H1 (cell line): ENCODE measurements at regions not wholly inside any gene's neighbourhood (a gene's known extent, or its start where the extent isn't known, plus 50 kb on each side); places are given as distances from the start of the nearest gene placed in this dataset.

Source experiments
- NANOG ChIP-seq: IDR thresholded peaks from 2 replicates; pipeline ENCODE4 v1.6.1; 2011; ENCODE audit warnings: low read length, low read depth, mild to moderate bottlenecking, inconsistent platforms; ENCODE audit not compliant: insufficient read depth, poor library complexity, severe bottlenecking
- SP1 ChIP-seq: IDR thresholded peaks from 2 replicates; pipeline ENCODE4 v1.6.1; 2011; ENCODE audit warnings: low read depth, low read length

DNA sequence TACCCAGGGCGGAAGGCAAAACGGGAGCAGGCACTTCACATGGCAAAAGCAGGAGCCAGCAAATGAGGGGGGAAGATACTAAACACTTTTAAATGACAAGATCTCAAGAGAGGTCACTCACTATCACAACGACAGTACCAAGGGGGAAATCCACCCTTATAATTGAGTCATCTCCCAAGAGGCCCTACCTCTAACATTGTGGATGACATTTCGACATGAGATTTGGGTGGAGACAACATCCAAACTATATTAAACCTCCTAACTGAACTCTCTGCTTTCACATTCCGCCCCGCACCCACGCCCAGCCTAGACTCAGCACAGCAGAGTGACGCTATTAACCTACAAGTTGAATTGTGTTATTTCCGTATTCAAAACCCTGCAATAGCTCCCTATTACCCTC lies 76.7 kb upstream of the SCAF11 start (continued):
- no peak for TF ChIP-seq NANOG
- no peak for TF ChIP-seq SP1
